IMR-90 (cell line): ENCODE measurements at regions not wholly inside any gene's neighbourhood (a gene's known extent, or its start where the extent isn't known, plus 50 kb on each side); places are given as distances from the start of the nearest gene placed in this dataset.

Experiments
- BHLHE40 ChIP-seq: fragments of 150-350 bp; IDR thresholded peaks from 2 replicates; pipeline ENCODE4 v1.6.1; 2016; ENCODE audit warnings: mild to moderate bottlenecking, low read depth, low read length
- CHD1 ChIP-seq: IDR thresholded peaks from 2 replicates; pipeline ENCODE4 v1.6.1; 2012; ENCODE audit warnings: low read depth, low read length, improper control_type of control experiment
- CTCF ChIP-seq: conservative IDR thresholded peaks from 2 replicates; pipeline ENCODE4 v1.5.1; 2012; ENCODE audit warnings: mild to moderate bottlenecking, low read depth, low read length, improper control_type of control experiment
- ELK1 ChIP-seq: fragments of 150-350 bp; IDR thresholded peaks from 2 replicates; pipeline ENCODE4 v1.6.1; 2016; ENCODE audit warnings: low read depth, mild to moderate bottlenecking, low read length, moderate library complexity, borderline replicate concordance
- FOS ChIP-seq: fragments of 150-350 bp; IDR thresholded peaks from 2 replicates; pipeline ENCODE4 v1.6.1; 2016; ENCODE audit warnings: low read depth, low read length
- MXI1 ChIP-seq: IDR thresholded peaks from 2 replicates; pipeline ENCODE4 v1.6.1; 2012; ENCODE audit warnings: low read depth, mild to moderate bottlenecking, low read length, moderate library complexity, borderline replicate concordance
- NFE2L2 ChIP-seq: fragments of 150-350 bp; IDR thresholded peaks from 2 replicates; pipeline ENCODE4 v1.6.1; 2016; ENCODE audit warnings: low read depth, mild to moderate bottlenecking, low read length
- RFX5 ChIP-seq: IDR thresholded peaks from 2 replicates; pipeline ENCODE4 v1.8.0; 2012; ENCODE audit warnings: low read depth, mild to moderate bottlenecking, low read length, moderate library complexity
- USF2 ChIP-seq: fragments of 150-350 bp; IDR thresholded peaks from 2 replicates; pipeline ENCODE4 v1.6.1; 2017; ENCODE audit warnings: mild to moderate bottlenecking, antibody characterized with exemption, low read length, low read depth

- TF ChIP-seq NFE2L2 (no peak), CTCF (no peak), RFX5 (no peak), FOS (no peak), ELK1 (no peak), MXI1 (no peak), CHD1 (no peak), USF2 (no peak), BHLHE40 (no peak)
These were observed 354.8 kb downstream of the DMRT2 start for GRCh38 chr9:1404940-1405339.
